K562 (cell line): ENCODE measurements at regions not wholly inside any gene's neighbourhood (a gene's known extent, or its start where the extent isn't known, plus 50 kb on each side); places are given as distances from the start of the nearest gene placed in this dataset.

Source experiments
- ARID1B ChIP-seq: fragments of 450-650 bp; IDR thresholded peaks from 2 replicates; pipeline ENCODE4 v1.6.1; 2016; ENCODE audit warnings: antibody characterized with exemption, mild to moderate bottlenecking, inconsistent platforms
- CHAMP1 ChIP-seq: fragments of 450-650 bp; IDR thresholded peaks from 2 replicates; pipeline ENCODE4 v1.6.1; 2016; ENCODE audit warnings: mild to moderate bottlenecking
- EP300 ChIP-seq: IDR thresholded peaks from 2 replicates; pipeline ENCODE4 v1.6.1; 2012; ENCODE audit warnings: low read length, improper control_type of control experiment
- FOXJ2 ChIP-seq: fragments of 200-800 bp; sonication (Bioruptor generic); IDR thresholded peaks from 2 replicates; pipeline ENCODE4 v1.6.1; 2016; ENCODE audit warnings: missing genetic modification characterization, missing compliant biosample characterization
- HDAC1 ChIP-seq, 2 experiments: fragments of 450-650 bp; IDR thresholded peaks; 2 replicates each; pipeline ENCODE4 v1.6.1; 2016 to 2017; ENCODE audit warnings: inconsistent platforms in 1 of 2, mild to moderate bottlenecking in 1 of 2, moderate library complexity in 1 of 2
- SMAD4 ChIP-seq: fragments of 250-450 bp; sonication (Bioruptor Pico); conservative IDR thresholded peaks from 2 replicates; pipeline ENCODE4 v1.8.0; 2021; ENCODE audit warnings: inconsistent platforms, mild to moderate bottlenecking, moderate library complexity
- SPI1 ChIP-seq: IDR thresholded peaks from 2 replicates; pipeline ENCODE4 v1.6.1; 2011; ENCODE audit warnings: low read depth, low read length, control low read depth, borderline replicate concordance
- TAF15 ChIP-seq: fragments of 200-400 bp; formaldehyde crosslinking; IDR thresholded peaks from 2 replicates; pipeline ENCODE4 v1.6.1; 2017; ENCODE audit warnings: mild to moderate bottlenecking, low read depth, low read length, moderate library complexity
- TOE1 ChIP-seq, 2 experiments: fragments of 450-650 bp in 1 of 2; sonication (generic) in 1 of 2; formaldehyde crosslinking in 1 of 2; IDR thresholded peaks; 2 replicates each; pipeline versions ENCODE4 v1.7.1 to v1.8.0; 2016 to 2022; ENCODE audit warnings: borderline replicate concordance in 2 of 2, mild to moderate bottlenecking in 2 of 2, antibody characterized with exemption in 1 of 2, inconsistent platforms in 1 of 2, low read depth in 1 of 2, missing genetic modification reagents in 1 of 2, moderate library complexity in 1 of 2
- ZBTB2 ChIP-seq: fragments of 450-650 bp; IDR thresholded peaks from 2 replicates; pipeline ENCODE4 v1.6.1; 2016; ENCODE audit warnings: antibody characterized with exemption
- ZNF143 ChIP-seq: sonication (generic); formaldehyde crosslinking; IDR thresholded peaks from 2 replicates; pipeline ENCODE4 v1.9.0; 2022; ENCODE audit warnings: mild to moderate bottlenecking, missing genetic modification reagents
- ZNF395 ChIP-seq: fragments of 200-800 bp; sonication (Bioruptor generic); IDR thresholded peaks from 2 replicates; pipeline ENCODE4 v1.6.1; 2017; ENCODE audit warnings: missing genetic modification characterization, missing compliant biosample characterization
- ZNF592 ChIP-seq: fragments of 450-650 bp; IDR thresholded peaks from 2 replicates; pipeline ENCODE4 v1.6.1; 2017; ENCODE audit warnings: antibody characterized with exemption, mild to moderate bottlenecking

GRCh38 chr1:157312082-157312812 lies 174.1 kb upstream of the ETV3 start (continued):
- peak; percentile 68; the same call in 1 of the 2 replicates for TF ChIP-seq ZNF395 (CRISPR knock-in tag)
- TF ChIP-seq ARID1B = peak; percentile 81
- peak; percentile 79 for TF ChIP-seq ZNF143
- no peak for TF ChIP-seq TOE1 (IDR thresholded peaks at IDR 0.05; ENCODE audit: borderline replicate concordance)
- TF ChIP-seq TOE1 (CRISPR knock-in tag; IDR thresholded peaks at IDR 0.05; ENCODE audit: borderline replicate concordance, low read depth) = no peak
- 0 out of 2 replicates have a peak, but pooled peaks have one; percentile 0 for TF ChIP-seq SPI1
- TF ChIP-seq TAF15 = no peak
- TF ChIP-seq CHAMP1 = peak; percentile 43; the same call in 1 of the 2 replicates
- TF ChIP-seq ZBTB2 = 0 out of 2 replicates have a peak, but pooled peaks have one; percentile 33
- TF ChIP-seq FOXJ2 (tag) = peak; percentile 65
- TF ChIP-seq HDAC1 (IDR thresholded peaks at IDR 0.05) = no peak
- TF ChIP-seq ZNF592 = peak; percentile 96
- peak; percentile 82; the same call in 1 of the 2 replicates for TF ChIP-seq SMAD4
- peak; percentile 43; the same call in 1 of the 2 replicates for TF ChIP-seq EP300
